Tibial artery (tissue), 4 donors: ENCODE measurements at regions not wholly inside any gene's neighbourhood (a gene's known extent, or its start where the extent isn't known, plus 50 kb on each side); places are given as distances from the start of the nearest gene placed in this dataset.
"Not testable (repeated sequence)": the region's sequence is repeated elsewhere in the genome, so short reads cannot be mapped to it uniquely, and the experiment has no call there.

Source experiments
- DNase-seq, 2 donors: peaks; one replicate each; pipeline ENCODE4 v3.0.0-alpha.2; 2019
- H3K27ac ChIP-seq, 2 donors: fragments of 200-600 bp; sonication (generic) in 1 of 2; 1 replicate in 1 of 2; 2 replicates in 1 of 2; pipeline ENCODE4 v1.5.1; 2018 to 2019; ENCODE audit warnings: mild to moderate bottlenecking in 1 of 2
- H3K27me3 ChIP-seq, 2 donors: fragments of 200-600 bp; sonication (generic) in 1 of 2; one replicate each; pipeline versions ENCODE4 v1.5.1 to v1.6.0; 2016 to 2019
- H3K36me3 ChIP-seq, 3 donors: fragments of 200-600 bp; sonication (generic) in 2 of 3; one replicate each; pipeline ENCODE4 v1.5.1; 2016 to 2019; ENCODE audit warnings: mild to moderate bottlenecking in 2 of 3
- H3K4me1 ChIP-seq, 4 donors: fragments of 200-600 bp; sonication (generic) in 2 of 4; 1 replicate in 3 of 4; 2 replicates in 1 of 4; pipeline ENCODE4 v1.5.1; 2016 to 2019
- H3K4me3 ChIP-seq, 2 donors: fragments of 200-600 bp; sonication (generic) in 1 of 2; 1 replicate in 1 of 2; 2 replicates in 1 of 2; pipeline ENCODE4 v1.5.1; 2018 to 2019; ENCODE audit warnings: mild to moderate bottlenecking in 2 of 2
- H3K9me3 ChIP-seq, 3 donors: fragments of 200-600 bp; sonication (generic) in 1 of 3; one replicate each; pipeline ENCODE4 v1.5.1; 2016 to 2019
- intact Hi-C: fragments of 100-400 bp; cut with DNase I; formaldehyde crosslinking; loops from one replicate; pipeline ENCODE4 v1.15.0; 2023; ENCODE audit warnings: low total_unique reads
- TF ChIP-seq, protein P1 (sequence below), 2 experiments: fragments of 200-600 bp in 1 of 2; fragments of 450-650 bp in 1 of 2; IDR thresholded peaks; one replicate each; pipeline ENCODE4 v1.5.1; 2017 to 2019; ENCODE audit warnings: antibody characterized with exemption in 2 of 2, mild to moderate bottlenecking in 1 of 2, moderate library complexity in 1 of 2

DNA sequence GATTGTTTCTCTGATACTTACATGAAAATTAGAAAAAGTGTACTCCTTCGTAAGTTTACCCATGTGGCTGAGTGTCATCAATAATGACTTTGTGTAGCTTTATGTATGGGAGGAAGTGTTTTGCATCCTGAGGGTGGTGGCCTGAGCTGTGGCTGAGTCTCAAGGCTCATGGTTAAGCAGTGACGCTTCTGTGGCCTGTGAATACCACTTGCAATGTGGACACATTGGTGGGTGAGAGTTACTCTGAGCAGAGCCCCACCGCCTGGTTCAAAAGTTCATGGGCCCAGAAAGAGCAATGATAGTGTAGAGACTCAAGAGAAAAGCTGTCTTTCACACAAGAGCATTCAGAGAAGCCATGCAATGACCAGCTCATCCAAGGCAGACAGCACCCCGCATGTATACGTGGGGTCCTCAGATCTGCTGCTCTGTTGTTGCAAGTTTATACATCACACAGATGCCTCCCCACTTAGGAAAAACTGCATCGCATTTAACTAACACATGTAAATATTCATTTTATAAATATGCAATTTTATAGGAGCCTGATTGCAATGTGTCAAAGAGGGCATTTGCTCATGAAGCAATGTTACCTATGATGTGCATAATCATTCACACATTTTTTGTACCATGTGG is 55.1 kb upstream of the FRMD6 start:
- Histone ChIP-seq H3K27me3 (no peaks in the 10 kb centered on the region), H3K9me3 (no peaks in the 10 kb centered on the region), H3K36me3 (no peaks in the 10 kb centered on the region), H3K4me3 (no peak overlapping the region), H3K27ac (no peak overlapping the region), H3K4me1 (no peaks in the 10 kb centered on the region)
- intact Hi-C loops: no loop called here
- TF ChIP-seq, protein P1, sequence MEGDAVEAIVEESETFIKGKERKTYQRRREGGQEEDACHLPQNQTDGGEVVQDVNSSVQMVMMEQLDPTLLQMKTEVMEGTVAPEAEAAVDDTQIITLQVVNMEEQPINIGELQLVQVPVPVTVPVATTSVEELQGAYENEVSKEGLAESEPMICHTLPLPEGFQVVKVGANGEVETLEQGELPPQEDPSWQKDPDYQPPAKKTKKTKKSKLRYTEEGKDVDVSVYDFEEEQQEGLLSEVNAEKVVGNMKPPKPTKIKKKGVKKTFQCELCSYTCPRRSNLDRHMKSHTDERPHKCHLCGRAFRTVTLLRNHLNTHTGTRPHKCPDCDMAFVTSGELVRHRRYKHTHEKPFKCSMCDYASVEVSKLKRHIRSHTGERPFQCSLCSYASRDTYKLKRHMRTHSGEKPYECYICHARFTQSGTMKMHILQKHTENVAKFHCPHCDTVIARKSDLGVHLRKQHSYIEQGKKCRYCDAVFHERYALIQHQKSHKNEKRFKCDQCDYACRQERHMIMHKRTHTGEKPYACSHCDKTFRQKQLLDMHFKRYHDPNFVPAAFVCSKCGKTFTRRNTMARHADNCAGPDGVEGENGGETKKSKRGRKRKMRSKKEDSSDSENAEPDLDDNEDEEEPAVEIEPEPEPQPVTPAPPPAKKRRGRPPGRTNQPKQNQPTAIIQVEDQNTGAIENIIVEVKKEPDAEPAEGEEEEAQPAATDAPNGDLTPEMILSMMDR (IDR thresholded peaks at IDR 0.05): no peak
- no peak for DNase-seq

DNA sequence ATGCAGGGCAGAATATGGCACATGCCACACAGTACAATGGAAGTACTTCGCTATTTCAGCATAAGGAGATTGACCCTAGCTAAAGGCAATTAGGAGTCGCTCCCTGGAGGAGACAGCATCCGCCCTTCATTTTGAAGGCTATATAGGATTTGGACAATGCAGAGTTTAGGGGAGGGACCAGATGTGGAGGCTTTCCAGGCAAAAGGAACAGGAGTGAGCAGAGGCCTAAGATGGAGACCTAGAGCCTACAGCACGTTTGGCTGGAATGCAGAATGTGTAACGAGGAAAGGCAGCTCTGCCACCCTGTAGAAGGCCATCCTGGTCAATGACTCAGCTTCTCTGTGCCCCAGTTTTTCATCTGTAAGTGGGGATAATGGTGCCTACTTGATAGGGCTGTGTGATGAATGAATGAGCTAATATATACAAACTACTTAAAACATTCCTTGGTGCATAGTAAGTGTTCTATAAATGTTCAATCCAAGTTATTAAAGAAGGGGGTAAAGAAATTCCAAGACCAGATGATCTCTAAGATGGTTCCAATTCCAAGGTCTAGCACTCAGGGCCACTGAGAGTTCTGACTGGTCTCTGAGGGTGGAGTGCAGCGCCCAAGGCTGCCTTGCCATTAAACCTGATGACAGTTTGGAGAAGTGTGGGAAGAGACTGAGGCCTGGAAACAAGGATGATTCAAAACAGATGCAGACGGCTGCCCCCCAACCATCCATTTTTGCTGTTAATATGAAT is 54.3 kb upstream of the FRMD6 start:
- Histone ChIP-seq H3K9me3 (no peaks in the 10 kb centered on the region), H3K27ac (no peak overlapping the region), H3K4me3 (no peak overlapping the region), H3K4me1 (no peaks in the 10 kb centered on the region), H3K36me3 (no peaks in the 10 kb centered on the region), H3K27me3 (no peaks in the 10 kb centered on the region)
- no peak for DNase-seq
- TF ChIP-seq, protein P1 (IDR thresholded peaks at IDR 0.05): no peak
- intact Hi-C loops: no loop called here

DNA sequence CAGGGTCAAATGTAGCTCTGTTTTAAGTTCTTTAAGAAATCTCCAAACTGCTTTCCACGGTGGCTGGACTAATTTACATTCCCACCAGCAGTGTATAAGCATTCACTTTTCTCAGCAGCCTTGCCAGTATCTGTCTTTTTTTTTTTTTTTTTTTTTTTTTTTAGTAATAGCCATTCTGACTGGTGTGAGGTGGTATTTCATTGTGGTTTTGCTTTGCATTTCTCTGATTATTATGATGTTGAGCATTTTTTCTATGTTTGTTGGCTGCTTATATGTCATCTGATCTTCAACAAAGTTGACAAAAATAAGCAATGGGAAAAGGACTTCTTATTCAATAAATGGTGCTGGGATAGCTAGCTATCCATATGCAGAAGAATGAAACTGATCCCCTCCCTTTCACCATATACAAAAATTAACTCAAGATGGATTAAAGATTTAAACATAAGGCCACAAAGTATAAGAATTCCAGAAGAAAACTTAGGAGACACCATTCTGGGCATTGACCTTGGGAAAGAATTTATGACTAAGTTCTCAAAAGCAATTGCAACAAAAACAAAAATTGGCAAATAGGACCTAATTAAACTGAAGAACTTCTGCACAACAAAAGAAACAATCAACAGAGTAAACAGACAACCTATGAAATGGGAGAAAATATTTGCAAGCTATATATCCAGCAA is 52.6 kb upstream of the FRMD6 start:
- intact Hi-C loops, H3K27ac ChIP-seq, H3K9me3 ChIP-seq, DNase-seq, H3K4me1 ChIP-seq, H3K4me3 ChIP-seq, H3K27me3 ChIP-seq, H3K36me3 ChIP-seq: not testable (repeated sequence)

DNA sequence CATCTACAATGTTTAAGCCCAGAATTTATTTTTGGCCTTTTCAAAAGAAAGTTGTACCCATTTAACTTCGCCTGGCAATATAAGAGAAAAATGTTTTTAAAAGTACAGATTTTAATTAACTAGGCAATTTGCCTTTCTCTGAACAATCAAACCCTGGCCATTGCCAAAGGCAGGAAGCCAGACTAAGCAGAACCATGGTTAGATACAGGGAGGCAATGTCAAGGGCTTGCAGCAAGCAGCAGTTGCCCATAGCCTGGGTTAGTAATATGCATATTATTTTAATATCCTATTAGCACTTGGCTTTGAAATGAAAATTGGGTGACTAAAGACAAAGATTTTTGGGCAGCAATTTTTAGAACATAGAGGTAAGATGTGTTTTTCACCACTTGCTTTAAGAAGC is 51.1 kb upstream of the FRMD6 start:
- no peaks in the 10 kb centered on the region for H3K27me3 ChIP-seq
- H3K36me3 ChIP-seq: no peaks in the 10 kb centered on the region
- no peak for DNase-seq
- intact Hi-C loops: no loop called here
- H3K4me3 ChIP-seq: no peak overlapping the region
- H3K9me3 ChIP-seq: no peaks in the 10 kb centered on the region
- no peak overlapping the region for H3K27ac ChIP-seq
- no peaks in the 10 kb centered on the region for H3K4me1 ChIP-seq
- TF ChIP-seq, protein P1 (IDR thresholded peaks at IDR 0.05): no peak
